ENCODE measurements at regions not wholly inside any gene's neighbourhood (a gene's known extent, or its start where the extent isn't known, plus 50 kb on each side); places are given as distances from the start of the nearest gene placed in this dataset.

GRCh38 chr20:12175538-12175937 lies 257.8 kb downstream of the BTBD3 start:
- TF ChIP-seq, protein P1, sequence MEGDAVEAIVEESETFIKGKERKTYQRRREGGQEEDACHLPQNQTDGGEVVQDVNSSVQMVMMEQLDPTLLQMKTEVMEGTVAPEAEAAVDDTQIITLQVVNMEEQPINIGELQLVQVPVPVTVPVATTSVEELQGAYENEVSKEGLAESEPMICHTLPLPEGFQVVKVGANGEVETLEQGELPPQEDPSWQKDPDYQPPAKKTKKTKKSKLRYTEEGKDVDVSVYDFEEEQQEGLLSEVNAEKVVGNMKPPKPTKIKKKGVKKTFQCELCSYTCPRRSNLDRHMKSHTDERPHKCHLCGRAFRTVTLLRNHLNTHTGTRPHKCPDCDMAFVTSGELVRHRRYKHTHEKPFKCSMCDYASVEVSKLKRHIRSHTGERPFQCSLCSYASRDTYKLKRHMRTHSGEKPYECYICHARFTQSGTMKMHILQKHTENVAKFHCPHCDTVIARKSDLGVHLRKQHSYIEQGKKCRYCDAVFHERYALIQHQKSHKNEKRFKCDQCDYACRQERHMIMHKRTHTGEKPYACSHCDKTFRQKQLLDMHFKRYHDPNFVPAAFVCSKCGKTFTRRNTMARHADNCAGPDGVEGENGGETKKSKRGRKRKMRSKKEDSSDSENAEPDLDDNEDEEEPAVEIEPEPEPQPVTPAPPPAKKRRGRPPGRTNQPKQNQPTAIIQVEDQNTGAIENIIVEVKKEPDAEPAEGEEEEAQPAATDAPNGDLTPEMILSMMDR (IDR thresholded peaks at IDR 0.05 in 4 of 5, conservative IDR thresholded peaks at IDR 0.05 in 1 of 5), result no peak
- no peak for TF ChIP-seq POLR2A (IDR thresholded peaks at IDR 0.05)
